G401 (cell line): ENCODE measurements at regions not wholly inside any gene's neighbourhood (a gene's known extent, or its start where the extent isn't known, plus 50 kb on each side); places are given as distances from the start of the nearest gene placed in this dataset.

Source experiments
- DNase-seq: peaks from one replicate; pipeline ENCODE4 v3.0.0-alpha.2; 2015; ENCODE audit warnings: low spot score
- in situ Hi-C: cut with HindIII; loops from 2 replicates; pipeline ENCODE4 v1.10.0; 2016; ENCODE audit warnings: low sequenced_read_pairs, mixed read lengths

DNA sequence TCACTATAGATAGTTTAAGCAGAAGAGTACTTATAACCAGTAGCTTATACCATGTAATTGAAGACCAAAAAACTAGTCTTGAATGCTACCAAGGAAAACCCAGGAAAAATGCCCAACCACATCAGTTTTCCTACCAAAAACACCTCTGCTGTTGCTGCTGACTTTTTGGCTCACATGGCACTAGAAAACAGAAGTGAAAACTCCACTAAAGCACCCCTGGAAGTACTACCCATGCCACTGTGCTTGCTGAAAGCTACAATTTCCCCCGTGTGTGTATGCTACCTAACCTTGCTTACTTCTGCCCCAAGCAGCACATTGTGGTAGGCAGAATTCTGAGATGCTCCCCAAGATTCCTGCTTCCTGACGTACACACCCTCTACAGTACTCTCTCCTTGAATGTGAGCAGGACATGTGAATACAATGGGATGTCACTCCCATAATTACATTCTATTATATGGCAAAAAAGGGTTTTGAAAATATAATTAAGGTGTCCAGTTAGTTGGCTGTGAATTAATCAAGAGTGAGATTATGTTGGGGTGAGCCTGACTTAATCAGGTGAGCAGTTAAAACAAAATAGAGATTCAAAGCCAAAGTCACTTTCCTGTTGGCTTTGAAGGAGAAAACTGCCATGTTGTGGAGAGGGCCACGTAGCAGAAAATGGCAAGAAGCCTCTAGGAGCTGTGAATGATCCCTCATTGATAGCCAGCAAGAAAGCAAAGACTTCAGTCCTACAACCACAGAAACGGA lies 209.8 kb upstream of the MARCKS start:
- DNase-seq, result no peak
- in situ Hi-C loops, result no loop called here

GRCh38 chr6:113648698-113649097 lies 208.4 kb upstream of the MARCKS start:
- in situ Hi-C loops, result no loop called here
- DNase-seq, result no peak

- in situ Hi-C loops, result no loop called here
- no peak for DNase-seq
Measured at GRCh38 chr6:113649276-113649675, 207.9 kb upstream of the MARCKS start.

DNA sequence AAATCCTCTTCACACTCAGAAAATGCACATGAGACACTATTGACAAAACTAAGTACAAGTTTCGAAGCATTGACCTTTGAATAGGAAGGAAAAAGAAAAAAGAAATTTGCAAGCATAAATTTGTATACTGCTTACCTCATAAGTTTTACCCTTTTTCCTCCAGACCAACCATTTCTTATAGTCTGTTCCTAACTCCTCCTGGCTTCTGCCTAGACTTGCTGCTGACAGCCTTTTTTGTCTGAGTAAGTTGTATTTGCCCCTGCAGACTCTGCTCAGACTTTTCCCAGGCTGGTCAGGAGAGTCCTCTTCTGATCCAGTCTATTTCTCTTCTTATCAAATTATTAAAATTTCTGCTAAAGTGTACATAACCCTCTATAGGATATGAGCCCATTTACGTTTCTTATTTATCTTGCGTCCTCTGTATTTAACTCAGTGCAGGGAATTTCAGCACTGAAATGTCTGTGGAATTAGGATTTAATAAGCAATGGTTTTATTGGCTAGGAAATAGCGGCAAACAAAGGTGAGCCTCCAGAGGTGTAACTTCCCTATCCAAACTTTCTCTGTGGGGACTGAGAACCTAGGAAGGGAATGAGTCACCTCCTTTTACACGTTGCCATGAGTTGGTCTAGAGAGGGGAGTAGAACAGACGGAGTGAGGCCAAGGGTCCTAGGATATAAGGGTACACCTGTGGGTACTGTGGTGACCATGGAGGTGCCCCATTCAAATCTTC lies 207.1 kb upstream of the MARCKS start:
- in situ Hi-C loops, result no loop called here

GRCh38 chr6:113650610-113650979 lies 206.6 kb upstream of the MARCKS start:
- in situ Hi-C loops, result no loop called here

More for the DNA sequence above, 207.1 kb upstream of the MARCKS start:
- DNase-seq, result no peak

GRCh38 chr6:113651120-113651519 lies 206.0 kb upstream of the MARCKS start:
- no peak for DNase-seq

More at GRCh38 chr6:113650610-113650979, 206.6 kb upstream of the MARCKS start:
- DNase-seq, result no peak

GRCh38 chr6:113651920-113652319 lies 205.2 kb upstream of the MARCKS start:
- DNase-seq, result no peak
- in situ Hi-C loops, result no loop called here

More at GRCh38 chr6:113651120-113651519, 206.0 kb upstream of the MARCKS start:
- in situ Hi-C loops, result no loop called here

DNA sequence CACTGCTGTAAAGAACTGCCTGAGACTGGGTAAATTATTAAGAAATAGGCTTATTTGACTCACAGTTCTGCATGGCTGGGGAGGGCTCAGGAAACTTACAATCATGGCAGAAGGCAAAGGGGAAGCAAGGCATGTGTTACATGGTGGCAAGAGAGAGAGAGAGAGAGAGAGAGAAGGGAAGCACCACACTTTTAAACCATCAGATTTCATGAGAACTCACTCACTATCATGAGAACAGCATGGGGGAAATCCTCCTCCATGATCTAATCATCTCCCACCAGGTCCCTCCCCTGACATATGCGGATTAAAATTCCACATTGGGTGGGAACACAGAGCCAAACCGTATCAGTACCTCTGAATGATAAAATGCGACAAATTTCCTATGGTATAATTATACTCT lies 203.9 kb upstream of the MARCKS start:
- in situ Hi-C loops, result no loop called here
- DNase-seq, result no peak

DNA sequence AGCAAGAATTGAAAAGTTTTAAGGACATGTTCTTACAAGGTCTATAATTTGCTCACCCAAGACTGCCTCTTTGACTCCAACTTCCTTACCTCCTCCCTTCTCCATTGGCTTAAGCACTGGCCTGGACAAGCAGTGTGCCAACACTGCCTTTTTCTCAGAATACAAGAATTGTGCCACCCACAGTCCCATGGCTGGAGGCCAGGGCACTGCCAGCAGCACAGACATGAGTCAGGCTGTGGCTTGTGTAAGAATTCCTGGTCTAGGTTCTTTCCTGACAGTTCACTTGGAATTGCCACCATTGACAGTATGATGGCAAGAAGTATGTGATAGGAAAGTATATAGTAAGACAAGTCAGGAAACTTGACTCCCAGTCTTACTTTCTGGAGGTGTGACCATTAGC lies 202.7 kb upstream of the MARCKS start:
- DNase-seq, result peak; percentile 70
- in situ Hi-C loops, result no loop called here

DNA sequence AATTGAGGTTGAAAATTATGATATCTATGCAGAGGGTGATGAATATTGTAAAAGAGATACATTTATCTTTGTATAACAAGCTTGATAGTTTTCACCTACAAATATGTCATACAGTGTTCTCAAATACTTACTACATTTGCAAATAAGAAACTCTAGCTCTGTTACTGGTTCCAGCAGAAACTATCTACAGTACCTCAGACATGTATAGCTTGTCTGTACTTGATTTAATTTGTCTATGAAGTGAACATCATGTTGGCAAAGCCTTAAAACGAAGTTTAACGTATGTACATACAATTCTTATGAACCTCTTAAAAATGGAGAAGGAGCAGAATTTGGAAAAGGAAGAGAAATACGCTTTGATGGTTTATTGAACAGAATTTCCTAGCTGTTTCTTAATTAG lies 201.4 kb upstream of the MARCKS start:
- in situ Hi-C loops, result no loop called here
- no peak for DNase-seq

DNA sequence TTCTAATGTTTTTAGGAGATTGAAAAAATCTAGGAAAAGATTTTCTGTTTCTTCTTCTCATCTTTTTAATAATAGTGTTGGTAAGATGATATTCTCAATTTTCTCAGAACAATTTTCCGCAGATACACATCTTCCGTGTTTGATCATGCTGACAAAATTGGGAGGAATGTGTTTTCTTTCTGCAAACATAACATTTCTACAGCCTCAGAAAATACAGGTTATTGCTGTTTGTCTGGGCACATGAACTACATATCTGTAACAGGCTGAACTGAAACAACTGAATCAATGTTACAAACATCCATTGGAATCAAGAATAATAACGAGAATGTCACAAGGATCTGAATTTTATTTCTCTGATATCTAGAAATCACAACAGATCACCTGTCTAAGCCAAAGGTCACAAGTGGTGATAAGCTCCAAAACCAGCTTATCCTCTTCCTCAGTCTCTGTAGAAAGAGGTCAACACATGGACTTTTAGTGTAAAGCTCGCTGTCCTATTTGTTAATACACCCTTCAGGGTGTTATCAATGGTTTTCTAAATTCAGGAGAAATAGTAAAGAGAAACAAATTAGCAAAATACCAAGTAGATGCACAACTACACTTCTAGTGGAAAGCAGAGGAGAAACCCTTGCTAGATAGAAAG lies 197.3 kb upstream of the MARCKS start:
- DNase-seq, result no peak
- in situ Hi-C loops, result no loop called here

GRCh38 chr6:113660819-113661218 lies 196.3 kb upstream of the MARCKS start:
- in situ Hi-C loops, result no loop called here
- DNase-seq, result no peak

GRCh38 chr6:113662093-113662665 lies 195.0 kb upstream of the MARCKS start:
- in situ Hi-C loops, result no loop called here
- DNase-seq, result no peak

DNA sequence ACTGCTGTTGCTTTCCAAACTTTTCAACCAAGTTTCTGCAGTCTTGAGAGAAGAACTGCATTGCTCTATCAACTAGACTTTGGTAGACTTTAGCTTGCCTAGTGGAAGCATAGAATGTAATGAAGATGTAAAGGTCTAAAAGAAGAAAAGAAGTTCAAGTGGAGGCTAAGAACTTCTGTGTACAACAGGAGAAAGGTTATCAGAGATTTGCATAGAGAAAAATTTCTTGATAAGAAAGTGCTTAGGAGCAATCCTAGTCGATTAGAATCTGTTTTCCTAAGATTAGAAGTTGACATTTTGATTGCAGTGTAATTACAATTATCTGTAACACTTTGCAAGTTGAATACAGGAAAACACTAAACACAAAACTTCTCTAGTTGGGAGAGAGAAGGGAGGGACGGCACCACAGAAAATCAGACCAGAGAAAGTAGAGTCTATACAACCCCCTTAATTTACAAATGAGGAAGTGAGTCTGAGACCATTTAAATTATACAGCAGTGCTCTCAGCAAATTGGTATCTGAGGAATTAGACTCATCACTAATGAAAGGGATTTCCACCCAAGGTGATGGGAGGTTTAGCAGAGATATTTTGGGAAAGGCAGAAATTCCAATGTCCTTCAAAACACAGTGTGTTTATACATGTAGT lies 194.3 kb upstream of the MARCKS start:
- DNase-seq, result no peak
- in situ Hi-C loops, result no loop called here

GRCh38 chr6:113664909-113665308 lies 192.2 kb upstream of the MARCKS start:
- no peak for DNase-seq
- in situ Hi-C loops, result no loop called here

DNA sequence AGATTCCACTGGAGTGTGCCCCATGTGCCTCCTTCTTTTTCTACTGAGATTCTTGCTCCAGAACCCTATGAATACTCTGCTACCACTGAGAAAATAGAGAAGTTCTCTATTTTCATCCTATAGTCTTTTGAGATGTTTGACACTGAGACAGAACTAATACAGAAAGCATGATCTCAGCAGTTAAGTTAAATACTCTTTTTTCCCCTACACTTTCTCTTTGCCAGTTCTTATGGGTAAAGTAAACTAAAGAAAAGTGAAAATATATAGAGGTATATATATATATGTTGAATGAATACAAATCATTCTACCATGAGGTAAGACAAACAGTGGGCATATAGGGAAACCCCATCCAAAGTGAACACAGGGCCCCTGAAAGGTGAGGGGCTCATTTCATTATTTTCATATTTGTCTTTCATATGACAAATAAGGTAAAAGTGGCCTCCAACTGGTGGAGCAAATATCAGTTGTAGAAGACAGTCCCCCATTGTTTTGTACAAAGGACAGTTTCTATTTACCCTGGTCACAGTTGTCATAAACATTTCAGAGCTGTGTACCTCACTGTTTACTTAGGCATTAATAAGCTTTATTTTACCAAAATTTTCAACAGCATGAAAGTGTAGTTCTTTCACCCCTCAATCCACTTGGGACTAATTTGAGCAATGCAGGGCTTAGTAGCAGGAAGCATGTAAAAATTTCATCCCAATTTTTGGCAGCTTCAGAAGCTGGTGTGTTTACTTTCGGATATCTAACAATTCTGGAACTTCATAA lies 188.3 kb upstream of the MARCKS start:
- no peak for DNase-seq
- in situ Hi-C loops, result no loop called here

DNA sequence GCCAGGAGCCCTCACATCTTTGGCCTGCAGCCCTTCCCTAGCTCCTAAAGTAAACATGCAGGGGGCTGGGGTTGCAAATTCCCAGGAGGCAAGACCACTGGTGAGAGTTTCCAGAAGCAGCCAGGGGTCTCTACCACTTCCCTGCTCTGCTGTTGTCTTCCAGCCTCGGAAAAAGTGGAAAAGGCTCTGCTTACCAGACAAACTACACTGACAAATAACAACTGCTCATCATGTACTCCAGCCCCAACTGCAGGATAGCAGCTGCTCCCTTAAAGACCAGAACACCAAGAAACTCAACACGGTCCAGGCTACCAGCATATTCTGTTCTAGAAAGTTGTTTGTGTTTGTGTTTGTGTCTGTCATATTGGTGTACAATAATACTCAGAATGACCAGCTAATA lies 187.5 kb upstream of the MARCKS start:
- in situ Hi-C loops, result no loop called here
- DNase-seq, result no peak

- in situ Hi-C loops, result no loop called here
- no peak for DNase-seq
Measured at GRCh38 chr6:113671421-113671820, 185.7 kb upstream of the MARCKS start.
